ENCODE measurements at regions not wholly inside any gene's neighbourhood (a gene's known extent, or its start where the extent isn't known, plus 50 kb on each side); places are given as distances from the start of the nearest gene placed in this dataset.

GRCh38 chr1:30083800-30084464 is 639.5 kb downstream of the MATN1 start (continued):
- TF ChIP-seq NKRF (conservative IDR thresholded peaks at IDR 0.05) (no peak), RCOR1 (conservative IDR thresholded peaks at IDR 0.05; ENCODE audit: low read depth, low read length) (no peak), IRF3 (IDR thresholded peaks at IDR 0.05) (no peak), FOXK2 (IDR thresholded peaks at IDR 0.05) (no peak), POLR2AphosphoS2 (IDR thresholded peaks at IDR 0.05; ENCODE audit: low read depth, low read length) (no peak), ATF3 (IDR thresholded peaks at IDR 0.05; ENCODE audit: borderline replicate concordance, extremely low read depth, low read depth, low read length) (no peak)

GRCh38 chr1:30081379-30082102 is 641.8 kb downstream of the MATN1 start:
- ChIA-PET CTCF (interaction anchor here (1.4 kb wide), 1 partner anchor 288 kb away, joined by 4 read pairs; no protein-coding TSS in a partner anchor), SMC1A (ENCODE audit: uncharacterized antibody, unreplicated experiment) (no interaction called here), RAD21 (ENCODE audit: unreplicated experiment) (no interaction called here), POLR2A (no interaction called here)
- no peak overlapping the region for H3K4me3 ChIP-seq
- intact Hi-C loops (cut with micrococcal nuclease; ENCODE audit: unreplicated experiment) (no loop called here), in situ Hi-C loops (cut with MboI) (no loop called here)
- FAIRE-seq (no peak), DNase-seq (ENCODE audit: low read depth, low spot score) (no peak), ATAC-seq (no peak)
- no peak overlapping the region for H3K4me2 ChIP-seq (ENCODE audit: control insufficient read depth, insufficient read depth)
- H3K27me3 ChIP-seq (replicated peaks in 1 of 2; ENCODE audit: control insufficient read depth in 2 of 2, insufficient read depth in 2 of 2, low read length in 1 of 2): peaks cover 2 to 3% of the 10 kb centered on the region in 2 experiments; a peak in 1 of 4 replicates
- no peaks in the 10 kb centered on the region for H3K4me1 ChIP-seq (ENCODE audit: control insufficient read depth, insufficient read depth, low read length)
- H3K79me2 ChIP-seq (ENCODE audit: control insufficient read depth, insufficient read depth, low read length): no peaks in the 10 kb centered on the region
- H3K9ac ChIP-seq (ENCODE audit: control insufficient read depth, insufficient read depth, low read length): no peak overlapping the region
- no peaks in the 10 kb centered on the region for H3K9me3 ChIP-seq (replicated peaks; ENCODE audit: control insufficient read depth, insufficient read depth, low read length)
- H3K27ac ChIP-seq (ENCODE audit: control insufficient read depth, insufficient read depth): no peak overlapping the region
- H3K36me3 ChIP-seq (ENCODE audit: control insufficient read depth in 2 of 2, insufficient read depth in 2 of 2, low read length in 1 of 2): no peaks in the 10 kb centered on the region
- no peak overlapping the region for H2AFZ ChIP-seq (ENCODE audit: control insufficient read depth, low read depth, low read length)
- 8% methylated on average over 6 of the region's 6 CpGs for WGBS (ENCODE audit: insufficient coverage, insufficient replicate concordance, low lambda C conversion rate, missing lambda C conversion rate)
- BruUV-seq (replicated peaks): no TSS peak
- no peaks in the 10 kb centered on the region for H4K20me1 ChIP-seq (ENCODE audit: control insufficient read depth, insufficient read depth)
- TF ChIP-seq CREM (IDR thresholded peaks at IDR 0.05; ENCODE audit: low read depth) (no peak), RB1 (IDR thresholded peaks at IDR 0.05; ENCODE audit: borderline replicate concordance) (no peak), ZBTB40 (IDR thresholded peaks at IDR 0.05; ENCODE audit: borderline replicate concordance) (no peak), GATAD2B (conservative IDR thresholded peaks at IDR 0.05; ENCODE audit: low read depth) (no peak), RAD21 (IDR thresholded peaks at IDR 0.05; ENCODE audit: insufficient read depth, low read depth, low read length) (no peak), SMAD5 (IDR thresholded peaks at IDR 0.05; ENCODE audit: low read depth) (no peak), MYC (IDR thresholded peaks at IDR 0.05; ENCODE audit: insufficient read depth, insufficient read length, insufficient replicate concordance, low read length, severe bottlenecking) (no peak), TCF12 (IDR thresholded peaks at IDR 0.05; ENCODE audit: low read depth, low read length) (no peak), CHD4 (IDR thresholded peaks at IDR 0.05) (no peak)
